Limb (tissue), 2 donors: ENCODE measurements at regions not wholly inside any gene's neighbourhood (a gene's known extent, or its start where the extent isn't known, plus 50 kb on each side); places are given as distances from the start of the nearest gene placed in this dataset.

Experiments used
- DNase-seq, 2 donors: peaks; one replicate each; pipeline ENCODE4 v3.0.0-alpha.2; 2016; ENCODE audit errors: extremely low spot score in 2 of 2

GRCh38 chr14:46290706-46291105, 360.9 kb downstream of the RPL10L start:
- no peak for DNase-seq

- no peak for DNase-seq
Observed at GRCh38 chr14:46279776-46280175, 371.8 kb downstream of the RPL10L start.

GRCh38 chr14:46279327-46279726, 372.3 kb downstream of the RPL10L start:
- no peak for DNase-seq

- DNase-seq = no peak
Observed at GRCh38 chr14:46259536-46259935, 392.0 kb downstream of the RPL10L start.

GRCh38 chr14:46256381-46256780, 395.2 kb downstream of the RPL10L start:
- no peak for DNase-seq

- peak in 1 of 2 donors; percentile 62 for DNase-seq
Observed at GRCh38 chr14:46250113-46250703, 401.4 kb downstream of the RPL10L start.

- DNase-seq = no peak
Observed at GRCh38 chr14:46248001-46248630, 403.5 kb downstream of the RPL10L start.

GRCh38 chr14:46245276-46245675, 406.3 kb downstream of the RPL10L start:
- DNase-seq = no peak

GRCh38 chr14:46233786-46234185, 417.8 kb downstream of the RPL10L start:
- DNase-seq = no peak

- DNase-seq = no peak
Observed at GRCh38 chr14:46230540-46230939, 421.0 kb downstream of the RPL10L start.

- no peak for DNase-seq
Observed at GRCh38 chr14:46215801-46216200, 435.8 kb downstream of the RPL10L start.

GRCh38 chr14:46198676-46199075, 452.9 kb downstream of the RPL10L start:
- DNase-seq = no peak

GRCh38 chr14:46197856-46198255, 453.7 kb downstream of the RPL10L start:
- DNase-seq = no peak
